Lung (tissue), 11 donors: ENCODE measurements at regions not wholly inside any gene's neighbourhood (a gene's known extent, or its start where the extent isn't known, plus 50 kb on each side); places are given as distances from the start of the nearest gene placed in this dataset.
"Not testable (repeated sequence)": the region's sequence is repeated elsewhere in the genome, so short reads cannot be mapped to it uniquely, and the experiment has no call there.

Source experiments
- ATAC-seq: fragments of 200-7000 bp; cut with Tn5 transposase; one replicate; pipeline ENCODE4 v1.9.1; 2020; ENCODE audit warnings: moderate number of reproducible peaks; ENCODE audit not compliant: insufficient read depth, low FRiP score
- DNase-seq, 3 donors: peaks; one replicate each; pipeline ENCODE4 v3.0.0-alpha.2; 2013 to 2017
- H3K27ac ChIP-seq, 2 donors: one replicate each; pipeline ENCODE4 v1.5.1; 2013; ENCODE audit warnings: mild to moderate bottlenecking in 2 of 2, moderate library complexity in 2 of 2, control low read depth in 1 of 2, inconsistent platforms in 1 of 2, low read depth in 1 of 2, low read length in 1 of 2
- H3K27me3 ChIP-seq, 3 donors: one replicate each; pipeline ENCODE4 v1.5.1; 2013; ENCODE audit warnings: low read length in 2 of 3; ENCODE audit not compliant: control insufficient read depth in 3 of 3, insufficient read depth in 3 of 3
- H3K36me3 ChIP-seq, 4 donors: one replicate each; pipeline ENCODE4 v1.5.1; 2013; ENCODE audit warnings: low read length in 4 of 4, mild to moderate bottlenecking in 1 of 4, moderate library complexity in 1 of 4; ENCODE audit not compliant: control insufficient read depth in 4 of 4, insufficient read depth in 4 of 4
- H3K4me1 ChIP-seq, 5 donors: one replicate each; pipeline ENCODE4 v1.5.1; 2013; ENCODE audit warnings: low read length in 5 of 5, mild to moderate bottlenecking in 2 of 5, moderate library complexity in 1 of 5; ENCODE audit not compliant: control insufficient read depth in 5 of 5, insufficient read depth in 5 of 5
- H3K4me3 ChIP-seq: one replicate; pipeline ENCODE4 v1.5.1; 2013; ENCODE audit warnings: mild to moderate bottlenecking, control low read depth, moderate library complexity
- H3K9ac ChIP-seq, 2 donors: one replicate each; pipeline ENCODE4 v1.5.1; 2013; ENCODE audit warnings: low read length in 2 of 2, control low read depth in 1 of 2; ENCODE audit not compliant: insufficient read depth in 1 of 2
- H3K9me3 ChIP-seq, 4 donors: one replicate each; pipeline ENCODE4 v1.5.1; 2013; ENCODE audit warnings: low read length in 3 of 4, mild to moderate bottlenecking in 1 of 4, moderate library complexity in 1 of 4; ENCODE audit not compliant: control insufficient read depth in 4 of 4, insufficient read depth in 3 of 4
- CTCF ChIP-seq: IDR thresholded peaks from 2 replicates; pipeline ENCODE4 v1.5.1; 2012; ENCODE audit warnings: mild to moderate bottlenecking; ENCODE audit errors: control extremely low read depth, extremely low read depth
- WGBS, 2 donors: extraction: QIAGEN DNeasy Blood & Tissue Kit; methylation state at CpG; one replicate each; pipeline ENCODE4 v1.1.7; 2013; 5-methylcytosine and 5-hydroxymethylcytosine counted together
- donor health status: control.
- donor health status: control.
- donor health status: Bipolar disorder and iron deficiency.
- donor health status: healthy.
- donor health status: DM: yes; HTN: yes; CAD: no.

GRCh38 chr9:78697618-78698017 is 400.7 kb downstream of the PSAT1 start:
- no peak for ATAC-seq
- Histone ChIP-seq H3K9ac (no peak overlapping the region), H3K4me1 (no peaks in the 10 kb centered on the region), H3K27ac (no peak overlapping the region), H3K27me3 (peaks cover 0 to 2% (median 0%) of the 10 kb centered on the region in 3 donors), H3K9me3 (no peaks in the 10 kb centered on the region), H3K4me3 (no peak overlapping the region), H3K36me3 (no peaks in the 10 kb centered on the region)
- no peak for DNase-seq
- WGBS, 2 donors = 13 to 39% methylated on average over 1 of the region's 1 CpG
- TF ChIP-seq CTCF = no peak

GRCh38 chr9:78698371-78698770 is 401.4 kb downstream of the PSAT1 start:
- H3K4me1 ChIP-seq = no peaks in the 10 kb centered on the region
- DNase-seq (no peak), ATAC-seq (no peak)
- TF ChIP-seq CTCF = no peak
- H3K27me3 ChIP-seq = peaks cover 0 to 2% (median 0%) of the 10 kb centered on the region in 3 donors
- H3K9ac ChIP-seq = no peak overlapping the region
- no peaks in the 10 kb centered on the region for H3K36me3 ChIP-seq
- H3K9me3 ChIP-seq = no peaks in the 10 kb centered on the region
- no peak overlapping the region for H3K4me3 ChIP-seq
- WGBS, 2 donors = 82 to 84% methylated on average over 2 of the region's 2 CpGs
- H3K27ac ChIP-seq = no peak overlapping the region

- H3K4me1 ChIP-seq, ATAC-seq, H3K9ac ChIP-seq, DNase-seq, H3K4me3 ChIP-seq, H3K27ac ChIP-seq, H3K36me3 ChIP-seq, H3K9me3 ChIP-seq, H3K27me3 ChIP-seq: not testable (repeated sequence)
- 90 to 97% methylated on average over 3 of the region's 3 CpGs for WGBS, 2 donors
Measured at GRCh38 chr9:78699217-78699616, 402.3 kb downstream of the PSAT1 start.

GRCh38 chr9:78704153-78704552 is 407.2 kb downstream of the PSAT1 start:
- not testable (repeated sequence) for H3K9ac ChIP-seq, H3K9me3 ChIP-seq, H3K4me1 ChIP-seq, DNase-seq, H3K4me3 ChIP-seq, ATAC-seq, H3K27me3 ChIP-seq, H3K36me3 ChIP-seq, H3K27ac ChIP-seq
- WGBS, 2 donors = 70 to 75% methylated on average over 4 of the region's 4 CpGs

- Histone ChIP-seq H3K9ac (no peak overlapping the region), H3K4me3 (no peak overlapping the region), H3K4me1 (no peaks in the 10 kb centered on the region), H3K36me3 (no peaks in the 10 kb centered on the region), H3K27ac (no peak overlapping the region), H3K27me3 (no peaks in the 10 kb centered on the region), H3K9me3 (peaks cover 0 to 1% (median 0%) of the 10 kb centered on the region in 4 donors)
- TF ChIP-seq CTCF = no peak
- 64 to 72% methylated on average over 3 of the region's 3 CpGs for WGBS, 2 donors
- ATAC-seq (no peak), DNase-seq (no peak)
Measured at GRCh38 chr9:78707080-78707479, 410.2 kb downstream of the PSAT1 start.
